ENCODE measurements at regions not wholly inside any gene's neighbourhood (a gene's known extent, or its start where the extent isn't known, plus 50 kb on each side); places are given as distances from the start of the nearest gene placed in this dataset.

DNA sequence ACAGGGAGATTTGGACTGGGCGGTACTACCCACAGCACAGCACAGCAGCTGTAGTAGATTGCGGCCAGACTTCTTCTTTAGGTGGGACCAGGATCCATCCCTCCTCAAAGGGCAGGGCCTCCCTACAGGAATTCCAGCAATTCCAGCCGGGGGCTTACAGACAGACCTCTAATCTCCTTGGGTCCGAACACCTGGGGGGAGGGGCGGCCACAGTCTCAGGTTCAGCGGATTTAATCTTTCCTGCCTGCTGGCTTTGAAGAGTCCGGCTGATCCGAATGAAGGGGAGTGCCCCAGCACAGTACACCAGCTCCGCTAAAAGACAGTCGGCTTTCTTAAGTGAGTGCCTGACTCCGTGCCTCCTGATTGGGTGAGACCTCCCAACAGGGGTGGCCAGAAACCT lies 1708.5 kb downstream of the BRINP3 start (continued):
- TF ChIP-seq GABPA (IDR thresholded peaks at IDR 0.05 in 1 of 2, conservative IDR thresholded peaks at IDR 0.05 in 1 of 2) (no peak), JUND (IDR thresholded peaks at IDR 0.05) (no peak)

DNA sequence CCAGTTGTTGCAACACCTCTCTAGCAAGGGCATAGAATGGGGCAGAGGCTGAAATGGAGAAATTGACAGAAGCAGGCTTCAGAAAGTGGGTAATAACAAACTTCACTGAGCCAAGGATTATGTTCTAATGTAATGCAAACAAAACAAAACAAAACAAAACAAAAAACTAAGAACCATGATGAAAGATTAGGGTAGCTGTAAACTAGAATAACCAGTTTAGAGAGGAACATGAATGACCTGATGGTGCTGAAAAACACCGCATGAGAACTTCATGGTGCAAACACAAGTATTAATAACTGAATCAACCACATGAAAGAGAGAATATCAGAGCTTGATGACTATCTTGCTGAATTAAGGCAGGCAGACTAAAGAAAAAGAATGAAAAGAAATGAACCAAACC lies 1707.7 kb downstream of the BRINP3 start:
- WGBS = 85% methylated on average over 1 of the region's 1 CpG

More for the DNA sequence above, 1707.7 kb downstream of the BRINP3 start:
- Histone ChIP-seq H3K9ac (ENCODE audit: low read depth in 1 of 2, low read length in 2 of 2) (no peak overlapping the region), H3K27ac (ENCODE audit: low read depth in 1 of 2, low read length in 2 of 2) (no peak overlapping the region), H3K27me3 (ENCODE audit: control insufficient read depth in 4 of 4, insufficient read depth in 4 of 4, low read length in 3 of 4) (no peaks in the 10 kb centered on the region), H3K4me1 (ENCODE audit: control insufficient read depth in 4 of 4, insufficient read depth in 4 of 4, low read length in 3 of 4) (no peaks in the 10 kb centered on the region), H3K4me3 (ENCODE audit: low read depth in 1 of 3, low read length in 3 of 3) (no peak overlapping the region), H3K9me3 (ENCODE audit: control insufficient read depth in 4 of 4, low read length in 3 of 4) (peaks cover 0 to 3% (median 1%) of the 10 kb centered on the region in 4 donors), H3K36me3 (ENCODE audit: control insufficient read depth in 4 of 4, insufficient read depth in 3 of 4, low read depth in 1 of 4, low read length in 3 of 4) (no peaks in the 10 kb centered on the region)
- TF ChIP-seq MAX (IDR thresholded peaks at IDR 0.05) (no peak), ZBTB33 (IDR thresholded peaks at IDR 0.05) (no peak), HNF4A (conservative IDR thresholded peaks at IDR 0.05) (no peak), FOXA1 (IDR thresholded peaks at IDR 0.05) (no peak), TAF1 (conservative IDR thresholded peaks at IDR 0.05) (no peak), YY1 (IDR thresholded peaks at IDR 0.05) (no peak), SP1 (IDR thresholded peaks at IDR 0.05) (no peak), GABPA (IDR thresholded peaks at IDR 0.05 in 1 of 2, conservative IDR thresholded peaks at IDR 0.05 in 1 of 2) (no peak), RXRA (IDR thresholded peaks at IDR 0.05) (no peak), REST (IDR thresholded peaks at IDR 0.05) (no peak), FOXA2 (IDR thresholded peaks at IDR 0.05) (no peak), RAD21 (IDR thresholded peaks at IDR 0.05) (no peak), CTCF (IDR thresholded peaks at IDR 0.05; ENCODE audit: low read depth, low read length, missing input control) (no peak), NR2F2 (IDR thresholded peaks at IDR 0.05) (no peak), ATF3 (IDR thresholded peaks at IDR 0.05) (no peak), HNF4G (IDR thresholded peaks at IDR 0.05) (no peak), EGR1 (IDR thresholded peaks at IDR 0.05; ENCODE audit: low read depth in 2 of 2) (no peak), JUND (IDR thresholded peaks at IDR 0.05) (no peak)
- DNase-seq (ENCODE audit: low spot score) = no peak

Measured in liver (tissue), 8 donors.